ENCODE measurements at regions not wholly inside any gene's neighbourhood (a gene's known extent, or its start where the extent isn't known, plus 50 kb on each side); places are given as distances from the start of the nearest gene placed in this dataset.

DNA sequence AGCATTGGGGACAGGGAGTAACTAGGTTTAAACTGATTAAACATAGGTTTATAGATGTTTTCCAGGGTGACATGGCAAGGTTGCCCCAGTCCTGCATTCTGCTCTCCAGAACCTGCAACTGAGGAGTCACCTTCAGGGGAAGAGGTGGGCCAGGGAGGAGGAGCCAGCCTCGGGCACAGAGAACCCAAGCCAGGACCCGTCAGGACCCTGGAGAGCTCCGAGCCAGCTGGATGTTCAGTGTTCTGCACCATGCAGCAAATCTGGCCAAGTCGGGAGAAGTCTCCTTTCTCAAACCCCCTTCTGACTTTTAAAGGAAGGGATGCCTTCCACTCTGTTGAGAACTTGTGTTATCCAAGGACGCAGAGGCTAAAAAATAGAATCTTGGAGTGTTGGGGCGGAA is 62.1 kb upstream of the SLC6A11 start:
- Histone ChIP-seq H2BK15ac (ENCODE audit: low read length) (no peak overlapping the region), H3K4me3 (ENCODE audit: low read length in 2 of 2) (no peak overlapping the region), H3K27me3 (ENCODE audit: control insufficient read depth in 3 of 3, insufficient read depth in 3 of 3, low read depth in 1 of 3, low read length in 3 of 3) (peaks cover 0 to 8% (median 0%) of the 10 kb centered on the region in 3 experiments), H2BK120ac (ENCODE audit: low read depth, low read length) (no peak overlapping the region), H2AK5ac (ENCODE audit: low read depth, low read length) (no peak overlapping the region), H3K14ac (ENCODE audit: low read length) (no peak overlapping the region), H3K4me2 (ENCODE audit: insufficient read depth, low read length, poor library complexity, severe bottlenecking) (no peak overlapping the region), H3K4me1 (ENCODE audit: control insufficient read depth in 2 of 2, insufficient read depth in 1 of 2, low read depth in 1 of 2, low read length in 2 of 2) (no peaks in the 10 kb centered on the region), H3K9me3 (replicated peaks in 1 of 2; ENCODE audit: control insufficient read depth in 2 of 2, insufficient read depth in 1 of 2, low read depth in 1 of 2, low read length in 2 of 2) (no peaks in the 10 kb centered on the region), H2BK5ac (ENCODE audit: low read length) (no peak overlapping the region), H3K23ac (ENCODE audit: low read depth, low read length, poor library complexity) (no peak overlapping the region), H3K18ac (ENCODE audit: low read length) (no peak overlapping the region), H3K36me3 (replicated peaks in 1 of 2; ENCODE audit: control insufficient read depth in 2 of 2, insufficient read depth in 2 of 2, low read length in 2 of 2) (no peaks in the 10 kb centered on the region), H3K4ac (ENCODE audit: low read length) (no peak overlapping the region), H2AFZ (ENCODE audit: low read length) (no peak overlapping the region), H4K91ac (ENCODE audit: low read depth, low read length, poor library complexity) (no peak overlapping the region), H4K8ac (ENCODE audit: low read depth, low read length) (no peak overlapping the region), H2BK12ac (ENCODE audit: low read length) (no peak overlapping the region), H3K79me1 (ENCODE audit: low read depth, low read length) (no peaks in the 10 kb centered on the region), H3K9ac (ENCODE audit: low read depth, low read length, poor library complexity) (no peak overlapping the region), H3K27ac (replicated peaks; ENCODE audit: low read length) (no peak overlapping the region)
- peak; percentile 66 for DNase-seq (ENCODE audit: low spot score)
- WGBS, 2 donors (ENCODE audit: extremely low coverage in 2 of 2, insufficient read length in 2 of 2, insufficient replicate concordance in 1 of 2): no CpG with 5 or more reads among the region's 6 CpGs

DNA sequence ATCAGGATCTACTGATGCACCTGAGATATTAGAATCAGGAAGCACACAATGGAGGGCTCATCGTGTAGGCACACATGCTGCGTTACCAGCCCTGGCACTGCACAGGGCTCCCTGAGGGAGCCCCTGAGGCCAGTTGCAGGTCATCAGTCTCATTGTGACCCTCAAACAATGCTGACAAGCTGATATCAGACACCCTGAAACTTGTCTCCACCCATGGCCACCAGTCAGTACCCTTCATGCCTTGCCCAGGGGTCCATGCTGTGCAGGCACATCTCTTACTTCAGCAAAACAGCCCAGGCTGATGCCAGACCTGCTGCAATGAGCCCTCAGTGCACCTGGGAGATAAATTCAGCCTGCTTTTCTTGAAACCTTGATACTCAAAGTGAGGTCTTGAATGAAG is 59.5 kb upstream of the SLC6A11 start:
- Histone ChIP-seq H4K8ac (ENCODE audit: low read depth, low read length) (no peak overlapping the region), H2BK120ac (ENCODE audit: low read depth, low read length) (no peak overlapping the region), H2AK5ac (ENCODE audit: low read depth, low read length) (no peak overlapping the region)

DNA sequence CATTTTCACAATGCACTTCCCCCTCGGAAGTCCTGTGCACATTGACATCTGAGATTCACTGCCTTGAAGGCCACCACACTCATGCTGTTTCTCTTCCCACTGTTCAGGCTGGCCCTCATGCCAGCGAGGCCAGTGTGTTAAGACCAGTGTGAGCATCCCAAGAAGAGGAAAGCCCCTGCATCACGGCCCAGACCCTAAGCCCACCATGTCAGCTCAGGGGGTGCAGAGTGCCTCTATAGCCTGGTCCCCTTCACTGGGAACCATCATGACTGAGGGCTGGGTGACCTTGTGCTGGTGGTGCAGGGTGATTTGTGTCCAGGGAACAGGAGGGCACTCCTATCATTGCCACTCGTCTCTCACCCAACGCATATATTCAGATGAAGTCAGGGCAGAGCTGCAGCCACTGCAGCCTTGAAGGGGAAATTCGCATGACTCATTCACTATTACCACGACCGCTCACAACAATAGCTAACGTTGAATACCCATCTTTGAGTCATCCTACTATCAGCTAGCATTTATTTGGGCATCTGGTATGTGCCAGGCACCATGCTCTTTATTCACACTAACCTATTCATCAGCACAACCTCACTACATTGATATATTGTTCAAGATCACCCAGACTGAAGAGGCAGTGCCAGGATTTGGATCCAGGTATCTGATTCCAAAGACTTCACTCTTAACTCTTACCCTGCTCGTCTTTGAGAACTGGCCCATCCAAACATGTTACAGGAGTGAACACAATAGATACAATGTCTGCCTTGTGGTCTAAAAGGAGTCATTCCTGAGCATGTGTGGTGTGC is 58.8 kb upstream of the SLC6A11 start:
- Histone ChIP-seq H3K18ac (ENCODE audit: low read length) (no peak overlapping the region), H3K27me3 (ENCODE audit: control insufficient read depth in 3 of 3, insufficient read depth in 3 of 3, low read depth in 1 of 3, low read length in 3 of 3) (peaks cover 0 to 2% (median 0%) of the 10 kb centered on the region in 3 experiments)
- no CpG with 5 or more reads among the region's 10 CpGs for WGBS, 2 donors (ENCODE audit: extremely low coverage in 2 of 2, insufficient read length in 2 of 2, insufficient replicate concordance in 1 of 2)

More for the DNA sequence above, 59.5 kb upstream of the SLC6A11 start:
- Histone ChIP-seq H3K79me1 (ENCODE audit: low read depth, low read length) (no peaks in the 10 kb centered on the region), H3K4ac (ENCODE audit: low read length) (no peak overlapping the region), H3K9ac (ENCODE audit: low read depth, low read length, poor library complexity) (no peak overlapping the region), H3K4me1 (ENCODE audit: control insufficient read depth in 2 of 2, insufficient read depth in 1 of 2, low read depth in 1 of 2, low read length in 2 of 2) (no peaks in the 10 kb centered on the region), H3K18ac (ENCODE audit: low read length) (no peak overlapping the region), H3K4me2 (ENCODE audit: insufficient read depth, low read length, poor library complexity, severe bottlenecking) (no peak overlapping the region), H2BK15ac (ENCODE audit: low read length) (no peak overlapping the region), H3K23ac (ENCODE audit: low read depth, low read length, poor library complexity) (no peak overlapping the region), H3K14ac (ENCODE audit: low read length) (no peak overlapping the region), H3K9me3 (replicated peaks in 1 of 2; ENCODE audit: control insufficient read depth in 2 of 2, insufficient read depth in 1 of 2, low read depth in 1 of 2, low read length in 2 of 2) (no peaks in the 10 kb centered on the region), H3K4me3 (ENCODE audit: low read length in 2 of 2) (no peak overlapping the region), H2AFZ (ENCODE audit: low read length) (no peak overlapping the region), H3K36me3 (replicated peaks in 1 of 2; ENCODE audit: control insufficient read depth in 2 of 2, insufficient read depth in 2 of 2, low read length in 2 of 2) (no peaks in the 10 kb centered on the region), H3K27me3 (ENCODE audit: control insufficient read depth in 3 of 3, insufficient read depth in 3 of 3, low read depth in 1 of 3, low read length in 3 of 3) (peaks cover 0 to 2% (median 0%) of the 10 kb centered on the region in 3 experiments), H2BK5ac (ENCODE audit: low read length) (no peak overlapping the region), H3K27ac (replicated peaks; ENCODE audit: low read length) (no peak overlapping the region), H4K91ac (ENCODE audit: low read depth, low read length, poor library complexity) (no peak overlapping the region), H2BK12ac (ENCODE audit: low read length) (no peak overlapping the region)
- no CpG with 5 or more reads among the region's 2 CpGs for WGBS, 2 donors (ENCODE audit: extremely low coverage in 2 of 2, insufficient read length in 2 of 2, insufficient replicate concordance in 1 of 2)
- DNase-seq (ENCODE audit: low spot score): no peak

DNA sequence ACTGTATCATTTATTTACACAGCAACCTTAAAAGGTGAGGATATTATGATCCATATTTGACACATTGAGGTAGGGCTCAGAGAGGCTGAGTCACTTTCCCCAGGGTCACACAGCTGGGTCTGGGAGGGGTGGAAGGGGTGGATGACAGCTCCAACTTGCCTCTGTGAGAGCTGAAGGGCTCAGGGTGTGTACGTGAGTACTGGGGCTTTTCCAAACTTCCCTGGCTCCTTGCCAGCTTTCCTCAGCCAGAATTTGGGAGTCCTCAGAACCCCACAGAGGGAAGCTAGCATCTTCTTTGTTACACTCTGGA is 58.3 kb upstream of the SLC6A11 start:
- no CpG with 5 or more reads among the region's 1 CpG for WGBS, 2 donors (ENCODE audit: extremely low coverage in 2 of 2, insufficient read length in 2 of 2, insufficient replicate concordance in 1 of 2)
- no peak overlapping the region for H3K4me3 ChIP-seq (ENCODE audit: low read length in 2 of 2)
- no peak overlapping the region for H3K27ac ChIP-seq (replicated peaks; ENCODE audit: low read length)
- no peak overlapping the region for H2BK12ac ChIP-seq (ENCODE audit: low read length)
- no peaks in the 10 kb centered on the region for H3K9me3 ChIP-seq (replicated peaks in 1 of 2; ENCODE audit: control insufficient read depth in 2 of 2, insufficient read depth in 1 of 2, low read depth in 1 of 2, low read length in 2 of 2)
- H3K4me1 ChIP-seq (ENCODE audit: control insufficient read depth in 2 of 2, insufficient read depth in 1 of 2, low read depth in 1 of 2, low read length in 2 of 2): no peaks in the 10 kb centered on the region
- no peak overlapping the region for H2BK120ac ChIP-seq (ENCODE audit: low read depth, low read length)
- H3K27me3 ChIP-seq (ENCODE audit: control insufficient read depth in 3 of 3, insufficient read depth in 3 of 3, low read depth in 1 of 3, low read length in 3 of 3): peaks cover 0 to 2% (median 0%) of the 10 kb centered on the region in 3 experiments
- no peak overlapping the region for H4K8ac ChIP-seq (ENCODE audit: low read depth, low read length)
- no peak overlapping the region for H3K23ac ChIP-seq (ENCODE audit: low read depth, low read length, poor library complexity)
- H4K91ac ChIP-seq (ENCODE audit: low read depth, low read length, poor library complexity): no peak overlapping the region
- no peak overlapping the region for H2BK5ac ChIP-seq (ENCODE audit: low read length)
- no peak overlapping the region for H2BK15ac ChIP-seq (ENCODE audit: low read length)
- no peak overlapping the region for H3K4me2 ChIP-seq (ENCODE audit: insufficient read depth, low read length, poor library complexity, severe bottlenecking)
- no peaks in the 10 kb centered on the region for H3K79me1 ChIP-seq (ENCODE audit: low read depth, low read length)
- no peak overlapping the region for H3K18ac ChIP-seq (ENCODE audit: low read length)
- H2AFZ ChIP-seq (ENCODE audit: low read length): no peak overlapping the region
- H2AK5ac ChIP-seq (ENCODE audit: low read depth, low read length): no peak overlapping the region
- H3K9ac ChIP-seq (ENCODE audit: low read depth, low read length, poor library complexity): no peak overlapping the region
- H3K14ac ChIP-seq (ENCODE audit: low read length): no peak overlapping the region
- H3K4ac ChIP-seq (ENCODE audit: low read length): no peak overlapping the region
- no peaks in the 10 kb centered on the region for H3K36me3 ChIP-seq (replicated peaks in 1 of 2; ENCODE audit: control insufficient read depth in 2 of 2, insufficient read depth in 2 of 2, low read length in 2 of 2)
- no peak for DNase-seq (ENCODE audit: low spot score)

More for the DNA sequence above, 58.8 kb upstream of the SLC6A11 start:
- no peak overlapping the region for H4K8ac ChIP-seq (ENCODE audit: low read depth, low read length)
- H3K79me1 ChIP-seq (ENCODE audit: low read depth, low read length): no peaks in the 10 kb centered on the region
- no peak overlapping the region for H3K4me2 ChIP-seq (ENCODE audit: insufficient read depth, low read length, poor library complexity, severe bottlenecking)
- no peak overlapping the region for H2AFZ ChIP-seq (ENCODE audit: low read length)
- no peak overlapping the region for H3K27ac ChIP-seq (replicated peaks; ENCODE audit: low read length)
- no peaks in the 10 kb centered on the region for H3K4me1 ChIP-seq (ENCODE audit: control insufficient read depth in 2 of 2, insufficient read depth in 1 of 2, low read depth in 1 of 2, low read length in 2 of 2)
- H3K36me3 ChIP-seq (replicated peaks in 1 of 2; ENCODE audit: control insufficient read depth in 2 of 2, insufficient read depth in 2 of 2, low read length in 2 of 2): no peaks in the 10 kb centered on the region
- H3K23ac ChIP-seq (ENCODE audit: low read depth, low read length, poor library complexity): no peak overlapping the region
- H3K4ac ChIP-seq (ENCODE audit: low read length): no peak overlapping the region
- H2BK120ac ChIP-seq (ENCODE audit: low read depth, low read length): no peak overlapping the region
- no peaks in the 10 kb centered on the region for H3K9me3 ChIP-seq (replicated peaks in 1 of 2; ENCODE audit: control insufficient read depth in 2 of 2, insufficient read depth in 1 of 2, low read depth in 1 of 2, low read length in 2 of 2)
- no peak overlapping the region for H3K14ac ChIP-seq (ENCODE audit: low read length)
- H4K91ac ChIP-seq (ENCODE audit: low read depth, low read length, poor library complexity): no peak overlapping the region
- H2BK5ac ChIP-seq (ENCODE audit: low read length): no peak overlapping the region
- no peak overlapping the region for H3K9ac ChIP-seq (ENCODE audit: low read depth, low read length, poor library complexity)
- no peak overlapping the region for H2BK15ac ChIP-seq (ENCODE audit: low read length)
- H2BK12ac ChIP-seq (ENCODE audit: low read length): no peak overlapping the region
- peak overlapping the region in 1 of 2 donors; percentile 21 for H3K4me3 ChIP-seq (ENCODE audit: low read length in 2 of 2)
- no peak for DNase-seq (ENCODE audit: low spot score)
- H2AK5ac ChIP-seq (ENCODE audit: low read depth, low read length): no peak overlapping the region
